SK-N-SH (cell line): ENCODE measurements at regions not wholly inside any gene's neighbourhood (a gene's known extent, or its start where the extent isn't known, plus 50 kb on each side); places are given as distances from the start of the nearest gene placed in this dataset.

ENCODE experiments used
- CTCF ChIA-PET: fragments of 300-600, 350-600 bp; formaldehyde crosslinking; extraction: SDS; loops from one replicate; lab custom pipeline; 2021; lab: Yijun Ruan, JAX
- POLR2A ChIA-PET: fragments of 350-600 bp; sonication (Branson Sonifier 250); formaldehyde crosslinking; extraction: SDS; loops from one replicate; lab custom pipeline; 2020; ENCODE audit warnings: antibody characterized with exemption, inconsistent platforms; lab: Yijun Ruan, JAX
- DNase-seq: peaks from one replicate; pipeline ENCODE4 v3.0.0; 2012
- H2AFZ ChIP-seq: fragments of 200-600 bp; sonication (generic); 2 replicates; pipeline ENCODE4 v1.8.1; 2016; ENCODE audit warnings: antibody characterized with exemption, mild to moderate bottlenecking, low read depth
- H3F3A ChIP-seq: fragments of 200-600 bp; sonication (generic); replicated peaks from 2 replicates; pipeline ENCODE3; 2016; ENCODE audit warnings: antibody characterized with exemption, mild to moderate bottlenecking; ENCODE audit not compliant: insufficient read depth
- H3K27ac ChIP-seq, 2 experiments: fragments of 200-500 bp in 1 of 2; fragments of 200-600 bp in 1 of 2; sonication (Bioruptor generic) in 1 of 2; sonication (generic), shearing (Covaris generic) in 1 of 2; 2 replicates each; pipeline versions ENCODE4 v1.5.1 to v1.6.1; 2014 to 2016; ENCODE audit warnings: low read depth in 2 of 2, inconsistent platforms in 1 of 2, low read length in 1 of 2, mild to moderate bottlenecking in 1 of 2, mixed read lengths in 1 of 2
- H3K27me3 ChIP-seq: fragments of 200-600 bp; sonication (generic), shearing (Covaris generic); 2 replicates; pipeline ENCODE4 v1.6.1; 2016; ENCODE audit warnings: mixed run types; ENCODE audit not compliant: insufficient read depth
- H3K36me3 ChIP-seq, 2 experiments: fragments of 200-500 bp in 1 of 2; fragments of 200-600 bp in 1 of 2; sonication (Bioruptor generic) in 1 of 2; sonication (generic) in 1 of 2; replicated peaks in 1 of 2; 2 replicates each; pipeline versions ENCODE3 to v1.5.1; 2014 to 2016; ENCODE audit warnings: low read length in 1 of 2, mild to moderate bottlenecking in 1 of 2; ENCODE audit not compliant: insufficient read depth in 2 of 2, control insufficient read depth in 1 of 2
- H3K4me1 ChIP-seq, 2 experiments: fragments of 200-500 bp in 1 of 2; fragments of 200-600 bp in 1 of 2; sonication (Bioruptor generic) in 1 of 2; sonication (generic), shearing (Covaris generic) in 1 of 2; 2 replicates each; pipeline versions ENCODE4 v1.5.1 to v1.6.1; 2014 to 2016; ENCODE audit warnings: low read depth in 1 of 2, low read length in 1 of 2, mixed run types in 1 of 2; ENCODE audit not compliant: insufficient read depth in 2 of 2, control insufficient read depth in 1 of 2
- H3K4me2 ChIP-seq: fragments of 200-600 bp; sonication (generic), shearing (Covaris generic); 2 replicates; pipeline ENCODE4 v1.6.1; 2017; ENCODE audit warnings: mixed run types
- H3K4me3 ChIP-seq, 2 experiments: fragments of 200-500 bp in 1 of 2; fragments of 200-600 bp in 1 of 2; sonication (Bioruptor generic) in 1 of 2; sonication (generic), shearing (Covaris generic) in 1 of 2; 2 replicates each; pipeline versions ENCODE4 v1.5.1 to v1.8.1; 2014 to 2016; ENCODE audit warnings: low read depth in 2 of 2, inconsistent platforms in 1 of 2, low read length in 1 of 2, mild to moderate bottlenecking in 1 of 2, mixed read lengths in 1 of 2, moderate library complexity in 1 of 2
- H3K79me2 ChIP-seq: fragments of 200-600 bp; sonication (generic); 2 replicates; pipeline ENCODE4 v1.8.1; 2017; ENCODE audit warnings: mild to moderate bottlenecking; ENCODE audit not compliant: insufficient read depth
- H3K9ac ChIP-seq: fragments of 200-600 bp; sonication (generic); 2 replicates; pipeline ENCODE4 v1.6.1; 2017; ENCODE audit warnings: mixed run types
- H3K9me2 ChIP-seq: fragments of 200-600 bp; sonication (generic); 2 replicates; pipeline ENCODE4 v1.6.1; 2017; ENCODE audit warnings: mixed run types
- H3K9me3 ChIP-seq: fragments of 200-600 bp; sonication (generic); 2 replicates; pipeline ENCODE4 v1.6.1; 2017; ENCODE audit warnings: mixed run types, mild to moderate bottlenecking, moderate library complexity
- H4K20me1 ChIP-seq: fragments of 200-600 bp; sonication (generic); 2 replicates; pipeline ENCODE4 v1.6.1; 2017; ENCODE audit warnings: mild to moderate bottlenecking, mixed run types; ENCODE audit not compliant: insufficient read depth
- GATA2 ChIP-seq: sonication (generic); formaldehyde crosslinking; IDR thresholded peaks from 2 replicates; pipeline ENCODE4 v1.5.0; 2020; ENCODE audit warnings: mild to moderate bottlenecking, missing genetic modification reagents
- NFIC ChIP-seq: IDR thresholded peaks from 2 replicates; pipeline ENCODE4 v1.4.0; 2012; ENCODE audit warnings: borderline replicate concordance
- SIN3A ChIP-seq: IDR thresholded peaks from 2 replicates; pipeline ENCODE4 v1.6.1; 2012; ENCODE audit warnings: low read depth, mild to moderate bottlenecking, low read length, moderate library complexity, borderline replicate concordance
- TAF1 ChIP-seq: IDR thresholded peaks from 2 replicates; pipeline ENCODE4 v1.6.1; 2012; ENCODE audit warnings: low read depth, mild to moderate bottlenecking, low read length, moderate library complexity, borderline replicate concordance
- YY1 ChIP-seq: IDR thresholded peaks from 2 replicates; pipeline ENCODE4 v1.4.0; 2012; ENCODE audit warnings: low read depth, mild to moderate bottlenecking
- ZBTB33 ChIP-seq: IDR thresholded peaks from 2 replicates; pipeline ENCODE4 v1.4.0; 2012; ENCODE audit warnings: low read depth, borderline replicate concordance
- WGBS: methylation state at CpG from one replicate; pipeline ENCODE4 v1.1.6; 2017; ENCODE audit warnings: low lambda C conversion rate; 5-methylcytosine and 5-hydroxymethylcytosine counted together
- TF ChIP-seq, protein P1 (sequence below): IDR thresholded peaks from 2 replicates; pipeline ENCODE4 v1.4.0; 2012; ENCODE audit warnings: low read depth
- TF ChIP-seq, protein P2 (sequence below): fragments of 150-350 bp; IDR thresholded peaks from 2 replicates; pipeline ENCODE4 v1.6.1; 2017; ENCODE audit warnings: antibody characterized with exemption, low read length, low read depth, borderline replicate concordance
- TF ChIP-seq, protein P3 (sequence below): IDR thresholded peaks from 2 replicates; pipeline ENCODE4 v1.6.1; 2012; ENCODE audit warnings: mild to moderate bottlenecking, low read depth, low read length, moderate library complexity

DNA sequence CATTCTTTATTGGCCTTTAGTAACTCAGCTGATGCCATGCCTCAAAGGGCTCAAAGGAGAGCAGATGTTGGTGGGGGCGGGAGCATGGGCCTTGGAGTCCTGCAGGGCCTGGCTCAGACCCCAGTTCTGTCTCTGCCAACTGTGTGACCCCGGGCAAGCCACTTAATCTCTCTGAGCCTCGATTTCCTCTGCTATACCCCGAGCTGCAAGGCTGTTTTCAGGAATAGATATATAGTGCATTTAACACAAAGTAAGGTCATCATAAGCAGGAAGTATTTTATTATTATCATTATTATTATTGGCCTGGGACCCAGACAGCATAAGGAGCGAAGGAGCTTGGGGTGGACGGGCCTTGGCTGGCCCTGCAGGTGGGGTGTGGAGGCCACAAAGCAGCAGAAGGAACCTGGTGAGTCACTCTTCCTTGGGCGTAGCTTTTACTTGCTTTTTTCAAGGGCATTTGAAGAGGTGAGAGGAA lies 162.7 kb downstream of the INHBB start:
- POLR2A ChIA-PET = no interaction called here
- WGBS = 47% methylated on average over 7 of the region's 7 CpGs

More for the DNA sequence above, 162.7 kb downstream of the INHBB start:
- Histone ChIP-seq H4K20me1 (no peaks in the 10 kb centered on the region), H3K4me3 (no peak overlapping the region), H3K4me1 (no peaks in the 10 kb centered on the region; a peak in 1 of 4 replicates), H2AFZ (no peak overlapping the region), H3K9me2 (no peaks in the 10 kb centered on the region), H3K9me3 (no peaks in the 10 kb centered on the region), H3K27me3 (peaks cover 6% of the 10 kb centered on the region; the same call in 1 of the 2 replicates), H3K9ac (no peak overlapping the region), H3K27ac (no peak overlapping the region), H3K36me3 (no peaks in the 10 kb centered on the region), H3K4me2 (no peak overlapping the region), H3K79me2 (no peaks in the 10 kb centered on the region), H3F3A (no peaks in the 10 kb centered on the region)
- DNase-seq = no peak
- CTCF ChIA-PET = interaction anchor here (0.8 to 2.6 kb wide), 4 partner anchors 13 to 577 kb away, joined by 3 to 18 read pairs (median 4); no protein-coding TSS in a partner anchor
- TF ChIP-seq, protein P1, sequence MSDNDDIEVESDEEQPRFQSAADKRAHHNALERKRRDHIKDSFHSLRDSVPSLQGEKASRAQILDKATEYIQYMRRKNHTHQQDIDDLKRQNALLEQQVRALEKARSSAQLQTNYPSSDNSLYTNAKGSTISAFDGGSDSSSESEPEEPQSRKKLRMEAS = no peak
- TF ChIP-seq, protein P2, sequence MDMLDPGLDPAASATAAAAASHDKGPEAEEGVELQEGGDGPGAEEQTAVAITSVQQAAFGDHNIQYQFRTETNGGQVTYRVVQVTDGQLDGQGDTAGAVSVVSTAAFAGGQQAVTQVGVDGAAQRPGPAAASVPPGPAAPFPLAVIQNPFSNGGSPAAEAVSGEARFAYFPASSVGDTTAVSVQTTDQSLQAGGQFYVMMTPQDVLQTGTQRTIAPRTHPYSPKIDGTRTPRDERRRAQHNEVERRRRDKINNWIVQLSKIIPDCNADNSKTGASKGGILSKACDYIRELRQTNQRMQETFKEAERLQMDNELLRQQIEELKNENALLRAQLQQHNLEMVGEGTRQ = no peak
- no peak for TF ChIP-seq ZBTB33
- TF ChIP-seq SIN3A = no peak
- TF ChIP-seq YY1 = no peak
- no peak for TF ChIP-seq NFIC
- TF ChIP-seq, protein P3, sequence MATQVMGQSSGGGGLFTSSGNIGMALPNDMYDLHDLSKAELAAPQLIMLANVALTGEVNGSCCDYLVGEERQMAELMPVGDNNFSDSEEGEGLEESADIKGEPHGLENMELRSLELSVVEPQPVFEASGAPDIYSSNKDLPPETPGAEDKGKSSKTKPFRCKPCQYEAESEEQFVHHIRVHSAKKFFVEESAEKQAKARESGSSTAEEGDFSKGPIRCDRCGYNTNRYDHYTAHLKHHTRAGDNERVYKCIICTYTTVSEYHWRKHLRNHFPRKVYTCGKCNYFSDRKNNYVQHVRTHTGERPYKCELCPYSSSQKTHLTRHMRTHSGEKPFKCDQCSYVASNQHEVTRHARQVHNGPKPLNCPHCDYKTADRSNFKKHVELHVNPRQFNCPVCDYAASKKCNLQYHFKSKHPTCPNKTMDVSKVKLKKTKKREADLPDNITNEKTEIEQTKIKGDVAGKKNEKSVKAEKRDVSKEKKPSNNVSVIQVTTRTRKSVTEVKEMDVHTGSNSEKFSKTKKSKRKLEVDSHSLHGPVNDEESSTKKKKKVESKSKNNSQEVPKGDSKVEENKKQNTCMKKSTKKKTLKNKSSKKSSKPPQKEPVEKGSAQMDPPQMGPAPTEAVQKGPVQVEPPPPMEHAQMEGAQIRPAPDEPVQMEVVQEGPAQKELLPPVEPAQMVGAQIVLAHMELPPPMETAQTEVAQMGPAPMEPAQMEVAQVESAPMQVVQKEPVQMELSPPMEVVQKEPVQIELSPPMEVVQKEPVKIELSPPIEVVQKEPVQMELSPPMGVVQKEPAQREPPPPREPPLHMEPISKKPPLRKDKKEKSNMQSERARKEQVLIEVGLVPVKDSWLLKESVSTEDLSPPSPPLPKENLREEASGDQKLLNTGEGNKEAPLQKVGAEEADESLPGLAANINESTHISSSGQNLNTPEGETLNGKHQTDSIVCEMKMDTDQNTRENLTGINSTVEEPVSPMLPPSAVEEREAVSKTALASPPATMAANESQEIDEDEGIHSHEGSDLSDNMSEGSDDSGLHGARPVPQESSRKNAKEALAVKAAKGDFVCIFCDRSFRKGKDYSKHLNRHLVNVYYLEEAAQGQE = no peak
- no peak for TF ChIP-seq TAF1
- no peak for TF ChIP-seq GATA2 (CRISPR knock-in tag)
